AG04450 (cell line): ENCODE measurements at regions not wholly inside any gene's neighbourhood (a gene's known extent, or its start where the extent isn't known, plus 50 kb on each side); places are given as distances from the start of the nearest gene placed in this dataset.

ENCODE experiments used
- CTCF ChIA-PET: fragments of 300-600, 350-600 bp; formaldehyde crosslinking; extraction: SDS; loops from one replicate; lab custom pipeline; 2022; ENCODE audit warnings: antibody characterized with exemption, inconsistent platforms; lab: Charles Lee
- POLR2A ChIA-PET: fragments of 350-600 bp; formaldehyde crosslinking; extraction: SDS; loops from one replicate; lab custom pipeline; 2021; ENCODE audit warnings: antibody characterized with exemption, inconsistent platforms; lab: Yijun Ruan, JAX
- DNase-seq: peaks from one replicate; pipeline ENCODE4 v3.0.0-alpha.2; 2011; ENCODE audit warnings: low read depth, low spot score
- H3K27ac ChIP-seq: one replicate; pipeline ENCODE4 v1.5.1; 2012; ENCODE audit warnings: low read depth, low read length, control low read depth
- H3K27me3 ChIP-seq: one replicate; pipeline ENCODE4 v1.6.0; 2012; ENCODE audit warnings: low read length; ENCODE audit not compliant: control insufficient read depth, insufficient read depth
- H3K4me3 ChIP-seq: 2 replicates; pipeline ENCODE4 v1.5.1; 2011; ENCODE audit warnings: mild to moderate bottlenecking, low read depth, low read length, control low read depth
- H3K9me3 ChIP-seq: 2 replicates; pipeline ENCODE4 v1.5.1; 2012; ENCODE audit warnings: low read length; ENCODE audit not compliant: control insufficient read depth, insufficient read depth
- TF ChIP-seq, protein P1 (sequence below): IDR thresholded peaks from 2 replicates; pipeline ENCODE4 v1.5.1; 2011; ENCODE audit warnings: low read depth, low read length, control low read depth, inconsistent platforms

GRCh38 chr22:27644566-27644965 lies 157.0 kb downstream of the MN1 start:
- no peaks in the 10 kb centered on the region; the same call in 1 of the 2 replicates for H3K9me3 ChIP-seq
- no peak for DNase-seq
- CTCF ChIA-PET: no interaction called here
- POLR2A ChIA-PET: no interaction called here
- H3K27ac ChIP-seq: no peak overlapping the region
- TF ChIP-seq, protein P1, sequence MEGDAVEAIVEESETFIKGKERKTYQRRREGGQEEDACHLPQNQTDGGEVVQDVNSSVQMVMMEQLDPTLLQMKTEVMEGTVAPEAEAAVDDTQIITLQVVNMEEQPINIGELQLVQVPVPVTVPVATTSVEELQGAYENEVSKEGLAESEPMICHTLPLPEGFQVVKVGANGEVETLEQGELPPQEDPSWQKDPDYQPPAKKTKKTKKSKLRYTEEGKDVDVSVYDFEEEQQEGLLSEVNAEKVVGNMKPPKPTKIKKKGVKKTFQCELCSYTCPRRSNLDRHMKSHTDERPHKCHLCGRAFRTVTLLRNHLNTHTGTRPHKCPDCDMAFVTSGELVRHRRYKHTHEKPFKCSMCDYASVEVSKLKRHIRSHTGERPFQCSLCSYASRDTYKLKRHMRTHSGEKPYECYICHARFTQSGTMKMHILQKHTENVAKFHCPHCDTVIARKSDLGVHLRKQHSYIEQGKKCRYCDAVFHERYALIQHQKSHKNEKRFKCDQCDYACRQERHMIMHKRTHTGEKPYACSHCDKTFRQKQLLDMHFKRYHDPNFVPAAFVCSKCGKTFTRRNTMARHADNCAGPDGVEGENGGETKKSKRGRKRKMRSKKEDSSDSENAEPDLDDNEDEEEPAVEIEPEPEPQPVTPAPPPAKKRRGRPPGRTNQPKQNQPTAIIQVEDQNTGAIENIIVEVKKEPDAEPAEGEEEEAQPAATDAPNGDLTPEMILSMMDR: no peak
- peaks cover 31% of the 10 kb centered on the region for H3K27me3 ChIP-seq
- H3K4me3 ChIP-seq: no peak overlapping the region

DNA sequence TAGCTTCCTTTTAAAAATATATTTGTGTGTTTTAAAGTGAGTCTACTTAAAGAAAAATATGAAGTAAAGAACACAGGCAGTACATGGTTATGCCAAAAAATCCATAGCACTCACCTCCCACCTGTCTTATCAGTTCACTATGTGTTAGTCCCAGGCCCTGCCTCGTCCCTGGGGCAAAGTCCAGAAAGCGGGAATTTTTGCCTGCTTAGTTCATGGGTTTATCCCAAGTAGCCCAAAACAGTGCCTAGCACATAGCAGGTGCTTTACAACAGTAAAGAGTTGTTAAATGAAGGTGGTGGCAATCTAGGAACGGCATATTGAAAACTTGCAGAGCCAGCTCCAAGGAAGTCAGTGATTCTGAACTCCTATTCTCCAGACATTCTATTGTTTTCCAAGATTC lies 154.0 kb downstream of the MN1 start:
- Histone ChIP-seq H3K27ac (no peak overlapping the region), H3K9me3 (no peaks in the 10 kb centered on the region), H3K4me3 (no peak overlapping the region), H3K27me3 (peaks cover 40% of the 10 kb centered on the region)
- POLR2A ChIA-PET: interaction anchor here (0.7 kb wide), 1 partner anchor 74 kb away, joined by 3 read pairs; no protein-coding TSS in a partner anchor
- CTCF ChIA-PET: no interaction called here
- DNase-seq: no peak
- TF ChIP-seq, protein P1: no peak

- ChIA-PET POLR2A (no interaction called here), CTCF (no interaction called here)
- DNase-seq: no peak
- Histone ChIP-seq H3K4me3 (no peak overlapping the region), H3K27ac (no peak overlapping the region), H3K9me3 (no peaks in the 10 kb centered on the region), H3K27me3 (peaks cover 44% of the 10 kb centered on the region)
- TF ChIP-seq, protein P1: no peak
Observed at GRCh38 chr22:27648074-27648473, 153.5 kb downstream of the MN1 start.

GRCh38 chr22:27648853-27649252 lies 152.7 kb downstream of the MN1 start:
- H3K27ac ChIP-seq: no peak overlapping the region
- no peak overlapping the region for H3K4me3 ChIP-seq
- DNase-seq: no peak
- no peaks in the 10 kb centered on the region for H3K9me3 ChIP-seq
- TF ChIP-seq, protein P1: no peak
- peaks cover 40% of the 10 kb centered on the region for H3K27me3 ChIP-seq
- POLR2A ChIA-PET: no interaction called here
- CTCF ChIA-PET: no interaction called here

DNA sequence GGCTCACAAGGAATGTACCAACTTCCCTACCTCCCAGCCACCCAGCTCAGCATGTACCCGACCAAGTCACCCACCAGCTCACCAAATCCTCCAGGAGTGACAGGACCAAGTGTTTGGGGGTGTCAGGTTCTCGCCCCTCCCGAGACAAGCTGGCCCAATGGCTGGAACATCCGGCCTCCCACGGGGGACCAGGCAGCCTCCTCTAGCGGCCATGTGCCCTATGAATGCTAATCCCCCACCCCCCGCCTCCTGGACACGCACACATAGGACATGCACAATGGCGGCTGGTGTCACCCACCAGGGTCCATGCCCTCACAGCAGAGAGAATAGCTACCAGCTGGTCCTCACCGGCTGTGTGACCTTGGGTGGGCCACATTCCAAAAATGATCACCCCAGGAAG lies 151.0 kb downstream of the MN1 start:
- no peaks in the 10 kb centered on the region for H3K9me3 ChIP-seq
- no peak for DNase-seq
- H3K4me3 ChIP-seq: no peak overlapping the region
- TF ChIP-seq, protein P1: no peak
- ChIA-PET POLR2A (no interaction called here), CTCF (no interaction called here)
- H3K27ac ChIP-seq: no peak overlapping the region
- H3K27me3 ChIP-seq: peaks cover 49% of the 10 kb centered on the region
